GM12865 (cell line): ENCODE measurements at regions not wholly inside any gene's neighbourhood (a gene's known extent, or its start where the extent isn't known, plus 50 kb on each side); places are given as distances from the start of the nearest gene placed in this dataset.

Experiments
- DNase-seq: peaks from one replicate; pipeline ENCODE4 v3.0.0; 2010; ENCODE audit warnings: low read depth
- H3K4me3 ChIP-seq: 2 replicates; pipeline ENCODE4 v1.5.1; 2011; ENCODE audit warnings: mild to moderate bottlenecking, low read depth, low read length, control low read depth
- CTCF ChIP-seq: IDR thresholded peaks from 2 replicates; pipeline ENCODE4 v1.5.1; 2011; ENCODE audit warnings: low read length, control low read depth, low read depth, inconsistent platforms; ENCODE audit not compliant: insufficient read depth; ENCODE audit errors: missing control alignments

- no peak for TF ChIP-seq CTCF
- H3K4me3 ChIP-seq: no peak overlapping the region
- no peak for DNase-seq
These were observed 518.3 kb downstream of the DHX35 start for GRCh38 chr20:39480276-39481043.

GRCh38 chr20:39479196-39479810 lies 517.2 kb downstream of the DHX35 start:
- no peak overlapping the region for H3K4me3 ChIP-seq
- DNase-seq: no peak
- TF ChIP-seq CTCF: no peak

GRCh38 chr20:39474879-39475278 lies 512.7 kb downstream of the DHX35 start:
- DNase-seq: no peak
- H3K4me3 ChIP-seq: no peak overlapping the region
- no peak for TF ChIP-seq CTCF

- DNase-seq: no peak
- no peak overlapping the region for H3K4me3 ChIP-seq
- TF ChIP-seq CTCF: no peak
These were observed 511.4 kb downstream of the DHX35 start for GRCh38 chr20:39473536-39473935.

GRCh38 chr20:39468703-39469102 lies 506.6 kb downstream of the DHX35 start:
- no peak for TF ChIP-seq CTCF
- no peak for DNase-seq
- no peak overlapping the region for H3K4me3 ChIP-seq

GRCh38 chr20:39464238-39464637 lies 502.1 kb downstream of the DHX35 start:
- no peak for DNase-seq
- no peak for TF ChIP-seq CTCF
- no peak overlapping the region for H3K4me3 ChIP-seq
